ENCODE measurements at regions not wholly inside any gene's neighbourhood (a gene's known extent, or its start where the extent isn't known, plus 50 kb on each side); places are given as distances from the start of the nearest gene placed in this dataset.

DNA sequence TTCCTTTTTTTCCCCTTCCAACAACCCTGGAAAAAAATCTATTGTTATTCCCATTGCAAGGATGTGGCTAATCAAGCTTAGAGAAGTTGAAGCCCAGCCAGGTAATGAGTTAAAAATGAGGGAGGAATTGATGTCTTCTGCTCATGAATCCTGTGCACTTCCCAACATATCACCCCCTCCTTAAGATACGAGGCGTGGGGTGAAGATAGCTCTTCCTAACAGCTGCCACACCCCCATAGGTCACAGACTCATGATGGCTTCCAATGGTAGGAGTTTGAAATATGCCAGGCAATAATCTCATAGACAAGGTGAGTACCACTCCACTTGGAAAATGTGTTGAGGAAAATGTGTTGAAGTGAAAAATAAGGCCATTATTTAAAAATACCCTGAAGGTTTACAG is 71.3 kb upstream of the HECW1 start:
- ATAC-seq (no peak), DNase-seq (no peak)
- intact Hi-C loops (cut with DNase I) = loop anchor here in 1 of 10 donors (10.0 kb wide), 1 partner anchor 54 kb away; no protein-coding TSS in a partner anchor
- TF ChIP-seq, protein P1, sequence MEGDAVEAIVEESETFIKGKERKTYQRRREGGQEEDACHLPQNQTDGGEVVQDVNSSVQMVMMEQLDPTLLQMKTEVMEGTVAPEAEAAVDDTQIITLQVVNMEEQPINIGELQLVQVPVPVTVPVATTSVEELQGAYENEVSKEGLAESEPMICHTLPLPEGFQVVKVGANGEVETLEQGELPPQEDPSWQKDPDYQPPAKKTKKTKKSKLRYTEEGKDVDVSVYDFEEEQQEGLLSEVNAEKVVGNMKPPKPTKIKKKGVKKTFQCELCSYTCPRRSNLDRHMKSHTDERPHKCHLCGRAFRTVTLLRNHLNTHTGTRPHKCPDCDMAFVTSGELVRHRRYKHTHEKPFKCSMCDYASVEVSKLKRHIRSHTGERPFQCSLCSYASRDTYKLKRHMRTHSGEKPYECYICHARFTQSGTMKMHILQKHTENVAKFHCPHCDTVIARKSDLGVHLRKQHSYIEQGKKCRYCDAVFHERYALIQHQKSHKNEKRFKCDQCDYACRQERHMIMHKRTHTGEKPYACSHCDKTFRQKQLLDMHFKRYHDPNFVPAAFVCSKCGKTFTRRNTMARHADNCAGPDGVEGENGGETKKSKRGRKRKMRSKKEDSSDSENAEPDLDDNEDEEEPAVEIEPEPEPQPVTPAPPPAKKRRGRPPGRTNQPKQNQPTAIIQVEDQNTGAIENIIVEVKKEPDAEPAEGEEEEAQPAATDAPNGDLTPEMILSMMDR (IDR thresholded peaks at IDR 0.05) = no peak
- no peak for TF ChIP-seq POLR2A (IDR thresholded peaks at IDR 0.05)
- Histone ChIP-seq H3K9me3 (no peaks in the 10 kb centered on the region), H3K4me1 (no peaks in the 10 kb centered on the region), H3K27me3 (peaks cover 0 to 2% (median 0%) of the 10 kb centered on the region in 9 donors), H3K36me3 (no peaks in the 10 kb centered on the region), H3K4me3 (no peak overlapping the region), H3K27ac (no peak overlapping the region)
- WGBS, 4 donors = 28 to 39% (median 37%) methylated on average over 2 of the region's 2 CpGs

DNA sequence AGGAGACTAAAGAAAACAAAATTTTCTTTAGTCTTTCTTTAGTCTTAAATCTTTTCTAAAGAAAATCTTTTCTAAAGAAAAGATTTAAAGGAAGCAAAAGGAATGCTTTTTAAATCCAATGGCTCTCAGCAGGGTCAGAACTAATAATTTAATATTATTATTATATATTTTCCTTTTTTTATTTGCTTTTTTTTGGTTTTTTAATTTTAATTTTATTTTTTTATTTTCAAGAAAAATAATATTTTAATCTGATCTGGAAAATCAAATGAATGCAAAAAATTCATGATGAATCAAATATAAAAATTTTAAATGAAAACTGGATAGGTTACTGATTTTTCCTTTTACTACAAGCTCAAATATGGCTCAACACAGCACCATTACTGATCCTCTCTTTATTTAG is 70.7 kb upstream of the HECW1 start:
- no peak for ATAC-seq
- no peak for TF ChIP-seq POLR2A (IDR thresholded peaks at IDR 0.05)
- TF ChIP-seq, protein P1 (IDR thresholded peaks at IDR 0.05) = no peak
- intact Hi-C loops (cut with DNase I) = loop anchor here in 1 of 10 donors (10.0 kb wide), 1 partner anchor 53 kb away; no protein-coding TSS in a partner anchor

DNA sequence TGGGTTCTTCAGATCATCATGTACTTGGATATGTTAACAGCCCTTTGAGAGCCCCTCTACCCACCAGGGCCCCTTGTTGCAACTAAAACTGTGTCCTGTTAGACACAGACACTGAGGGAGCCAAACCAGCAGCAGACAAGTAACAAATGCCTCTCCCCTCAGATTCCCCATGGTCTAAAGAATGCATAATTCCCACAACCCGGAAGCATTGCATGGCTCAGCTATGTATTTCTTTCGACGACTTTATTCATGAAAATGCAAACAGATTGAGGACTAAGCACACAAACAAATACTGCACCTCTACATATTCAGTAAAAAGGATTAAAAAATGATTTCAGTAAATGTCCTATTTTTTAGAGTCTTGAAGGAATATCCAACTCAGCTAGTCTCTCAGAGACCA is 70.1 kb upstream of the HECW1 start:
- H3K27me3 ChIP-seq = peaks cover 0 to 2% (median 0%) of the 10 kb centered on the region in 9 donors
- no peaks in the 10 kb centered on the region for H3K4me1 ChIP-seq
- TF ChIP-seq POLR2A (IDR thresholded peaks at IDR 0.05) = no peak
- TF ChIP-seq, protein P1 (IDR thresholded peaks at IDR 0.05) = no peak
- intact Hi-C loops (cut with DNase I) = loop anchor here in 1 of 10 donors (10.0 kb wide), 1 partner anchor 52 kb away; no protein-coding TSS in a partner anchor
- ATAC-seq (no peak), DNase-seq (no peak)
- H3K9me3 ChIP-seq = no peaks in the 10 kb centered on the region
- H3K36me3 ChIP-seq = no peaks in the 10 kb centered on the region
- no peak overlapping the region for H3K4me3 ChIP-seq
- H3K27ac ChIP-seq = no peak overlapping the region
- 65 to 78% (median 69%) methylated on average over 3 of the region's 3 CpGs for WGBS, 4 donors

More for the DNA sequence above, 70.7 kb upstream of the HECW1 start:
- Histone ChIP-seq H3K27me3 (peaks cover 0 to 2% (median 0%) of the 10 kb centered on the region in 9 donors), H3K27ac (no peak overlapping the region), H3K9me3 (no peaks in the 10 kb centered on the region), H3K36me3 (no peaks in the 10 kb centered on the region), H3K4me1 (no peaks in the 10 kb centered on the region), H3K4me3 (no peak overlapping the region)
- no peak for DNase-seq

DNA sequence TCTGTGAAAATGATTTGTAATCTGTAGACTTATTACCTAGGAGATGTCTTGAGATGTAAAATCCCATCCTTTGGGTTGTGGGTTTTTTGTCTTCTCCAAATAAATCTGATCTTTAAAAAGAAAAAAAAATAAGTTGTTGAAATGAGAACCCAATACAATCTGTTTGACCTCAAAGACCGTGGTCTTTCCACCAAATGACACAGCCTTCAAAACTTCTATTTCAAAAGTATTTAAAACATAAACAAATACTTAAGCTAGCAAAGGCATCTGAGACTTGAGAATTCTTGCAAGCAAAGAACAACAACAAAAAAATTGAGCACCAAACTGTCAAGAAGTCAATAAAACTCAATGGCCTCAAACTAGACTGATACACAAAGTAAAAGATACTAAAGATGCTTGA is 67.9 kb upstream of the HECW1 start:
- Histone ChIP-seq H3K4me1 (no peaks in the 10 kb centered on the region), H3K27me3 (peaks cover 0 to 2% (median 0%) of the 10 kb centered on the region in 9 donors), H3K36me3 (no peaks in the 10 kb centered on the region), H3K4me3 (no peak overlapping the region), H3K27ac (no peak overlapping the region), H3K9me3 (peaks cover 0 to 16% (median 0%) of the 10 kb centered on the region in 12 donors)
- intact Hi-C loops (cut with DNase I) = loop anchor here in 1 of 10 donors (10.0 kb wide), 1 partner anchor 50 kb away; no protein-coding TSS in a partner anchor
- DNase-seq (no peak), ATAC-seq (no peak)
- WGBS, 4 donors = 57 to 75% (median 69%) methylated on average over 1 of the region's 1 CpG
- TF ChIP-seq, protein P1 (IDR thresholded peaks at IDR 0.05) = no peak
- TF ChIP-seq POLR2A (IDR thresholded peaks at IDR 0.05) = no peak

Measured in heart left ventricle (tissue), 16 donors.